H1 (cell line): ENCODE measurements at regions not wholly inside any gene's neighbourhood (a gene's known extent, or its start where the extent isn't known, plus 50 kb on each side); places are given as distances from the start of the nearest gene placed in this dataset.

Experiments
- CTCF ChIA-PET: fragments of 300-600 bp; sonication (Branson Sonifier 250); formaldehyde crosslinking; loops from one replicate; lab custom pipeline; 2021; ENCODE audit not compliant: partially characterized antibody; lab: Charles Lee
- POLR2A ChIA-PET: fragments of 300-600 bp; sonication (Branson Sonifier 250); formaldehyde crosslinking; loops from one replicate; lab custom pipeline; 2021; ENCODE audit warnings: inconsistent platforms; ENCODE audit not compliant: partially characterized antibody; lab: Charles Lee
- DNase-seq, 2 experiments: peaks; one replicate each; pipeline versions ENCODE4 v3.0.0 to v3.0.0-alpha.2; 2010 to 2022; ENCODE audit warnings: low spot score in 2 of 2, low read depth in 1 of 2, mixed read lengths in 1 of 2
- FAIRE-seq: peaks from 2 replicates; lab custom pipeline; 2011; peaks lifted over from hg19 to GRCh38; lab: Jason Lieb, UNC
- H2AFZ ChIP-seq: 2 replicates; pipeline ENCODE4 v1.8.1; 2012; ENCODE audit warnings: low read length, inconsistent platforms
- H2AK5ac ChIP-seq: 2 replicates; pipeline ENCODE4 v1.6.1; 2013; ENCODE audit warnings: low read depth, low read length
- H2BK120ac ChIP-seq: replicated peaks from 2 replicates; pipeline ENCODE3; 2013; ENCODE audit warnings: low read depth, low read length, inconsistent platforms
- H2BK12ac ChIP-seq: 2 replicates; pipeline ENCODE4 v1.6.1; 2013; ENCODE audit warnings: low read depth, low read length
- H2BK15ac ChIP-seq: 2 replicates; pipeline ENCODE4 v1.6.1; 2013; ENCODE audit warnings: low read length
- H2BK20ac ChIP-seq: 2 replicates; pipeline ENCODE4 v1.6.1; 2013; ENCODE audit warnings: low read length
- H2BK5ac ChIP-seq: 2 replicates; pipeline ENCODE4 v1.6.1; 2013; ENCODE audit warnings: low read depth, low read length
- H3K14ac ChIP-seq: 2 replicates; pipeline ENCODE4 v1.6.1; 2013; ENCODE audit warnings: inconsistent platforms; ENCODE audit not compliant: insufficient read length
- H3K18ac ChIP-seq: 2 replicates; pipeline ENCODE4 v1.6.1; 2013; ENCODE audit warnings: low read length; ENCODE audit errors: extremely low read depth
- H3K23ac ChIP-seq: 2 replicates; pipeline ENCODE4 v1.6.1; 2013; ENCODE audit warnings: inconsistent platforms; ENCODE audit not compliant: insufficient read length
- H3K23me2 ChIP-seq: 2 replicates; pipeline ENCODE4 v1.6.1; 2013; ENCODE audit warnings: low read depth, low read length
- H3K27ac ChIP-seq: 2 replicates; pipeline ENCODE4 v1.6.1; 2011; ENCODE audit warnings: low read depth, low read length, inconsistent platforms
- H3K27me3 ChIP-seq, 4 experiments: replicated peaks in 1 of 4; 1 replicate in 1 of 4; 2 replicates in 3 of 4; pipeline versions ENCODE4 v1.6.1 to v1.8.1; 2011 to 2013; ENCODE audit warnings: low read length in 3 of 4, mild to moderate bottlenecking in 3 of 4, inconsistent platforms in 2 of 4, mixed read lengths in 2 of 4, moderate library complexity in 1 of 4; ENCODE audit not compliant: control insufficient read depth in 3 of 4, insufficient read depth in 3 of 4; ENCODE audit errors: extremely low read depth in 1 of 4
- H3K36me3 ChIP-seq, 4 experiments: 2 replicates each; pipeline versions ENCODE4 v1.6.1 to v1.8.1; 2011 to 2013; ENCODE audit warnings: mild to moderate bottlenecking in 4 of 4, low read length in 3 of 4, moderate library complexity in 2 of 4, control low read depth in 1 of 4, inconsistent platforms in 1 of 4; ENCODE audit not compliant: insufficient read depth in 4 of 4, control insufficient read depth in 2 of 4
- H3K4ac ChIP-seq: replicated peaks from 2 replicates; pipeline ENCODE3; 2013; ENCODE audit warnings: low read length, low read depth, mixed read lengths, inconsistent platforms; ENCODE audit not compliant: insufficient read length
- H3K4me1 ChIP-seq, 4 experiments: replicated peaks in 1 of 4; 1 replicate in 1 of 4; 2 replicates in 3 of 4; pipeline versions ENCODE4 v1.6.1 to v1.8.1; 2011 to 2013; ENCODE audit warnings: low read length in 3 of 4, inconsistent platforms in 2 of 4, mixed read lengths in 1 of 4; ENCODE audit not compliant: insufficient read depth in 4 of 4, control insufficient read depth in 3 of 4
- H3K4me2 ChIP-seq, 2 experiments: 2 replicates each; pipeline versions ENCODE4 v1.6.1 to v1.8.1; 2011 to 2013; ENCODE audit warnings: low read depth in 2 of 2, low read length in 2 of 2, control low read depth in 1 of 2, inconsistent platforms in 1 of 2, mild to moderate bottlenecking in 1 of 2; ENCODE audit not compliant: insufficient read depth in 1 of 2
- H3K4me3 ChIP-seq, 4 experiments: fragments of 200-600, 300-600 bp in 1 of 4; sonication (generic), shearing (Covaris generic), sonication (Bioruptor Twin) in 1 of 4; 2 replicates each; pipeline versions ENCODE4 v1.5.1 to v1.8.1; 2011 to 2016; ENCODE audit warnings: low read length in 4 of 4, low read depth in 3 of 4, control low read depth in 2 of 4, inconsistent platforms in 2 of 4, mild to moderate bottlenecking in 2 of 4, mixed read lengths in 1 of 4, moderate library complexity in 1 of 4; ENCODE audit not compliant: insufficient read depth in 2 of 4; ENCODE audit errors: extremely low read depth in 1 of 4
- H3K56ac ChIP-seq: replicated peaks from 2 replicates; pipeline ENCODE3; 2013; ENCODE audit warnings: low read depth, mild to moderate bottlenecking, mixed read lengths, low read length, inconsistent platforms; ENCODE audit not compliant: insufficient read length
- H3K79me1 ChIP-seq: 2 replicates; pipeline ENCODE4 v1.6.1; 2013; ENCODE audit warnings: low read depth, low read length, control low read depth
- H3K79me2 ChIP-seq, 2 experiments: 2 replicates each; pipeline versions ENCODE4 v1.6.1 to v1.8.1; 2012 to 2013; ENCODE audit warnings: low read length in 2 of 2, mild to moderate bottlenecking in 2 of 2, inconsistent platforms in 1 of 2; ENCODE audit not compliant: insufficient read depth in 2 of 2, control insufficient read depth in 1 of 2
- H3K9ac ChIP-seq, 4 experiments: replicated peaks in 1 of 4; 1 replicate in 1 of 4; 2 replicates in 3 of 4; pipeline versions ENCODE4 v1.6.1 to v1.8.1; 2011 to 2013; ENCODE audit warnings: low read depth in 3 of 4, low read length in 3 of 4, control low read depth in 2 of 4, mild to moderate bottlenecking in 2 of 4, moderate library complexity in 2 of 4, inconsistent platforms in 1 of 4; ENCODE audit errors: extremely low read depth in 1 of 4
- H3K9me3 ChIP-seq, 2 experiments: 2 replicates each; pipeline versions ENCODE4 v1.6.1 to v1.8.1; 2012 to 2013; ENCODE audit warnings: mild to moderate bottlenecking in 2 of 2, moderate library complexity in 2 of 2, control low read depth in 1 of 2, inconsistent platforms in 1 of 2, low read depth in 1 of 2, low read length in 1 of 2, mixed read lengths in 1 of 2; ENCODE audit not compliant: insufficient read depth in 2 of 2
- H4K20me1 ChIP-seq, 2 experiments: replicated peaks in 1 of 2; 2 replicates each; pipeline versions ENCODE3 to v1.8.1; 2011 to 2013; ENCODE audit warnings: inconsistent platforms in 2 of 2, low read length in 2 of 2, mild to moderate bottlenecking in 1 of 2; ENCODE audit not compliant: insufficient read depth in 2 of 2, control insufficient read depth in 1 of 2
- H4K5ac ChIP-seq: 2 replicates; pipeline ENCODE4 v1.6.1; 2013; ENCODE audit warnings: low read length, low read depth, mixed read lengths, inconsistent platforms; ENCODE audit not compliant: insufficient read length
- H4K8ac ChIP-seq: 2 replicates; pipeline ENCODE4 v1.8.0; 2013; ENCODE audit warnings: mild to moderate bottlenecking, moderate library complexity, low read length, inconsistent platforms; ENCODE audit not compliant: insufficient read depth; ENCODE audit errors: extremely low read depth
- H4K91ac ChIP-seq: replicated peaks from 2 replicates; pipeline ENCODE3; 2013; ENCODE audit warnings: low read length, mixed read lengths, inconsistent platforms; ENCODE audit not compliant: insufficient read length
- CEBPB ChIP-seq: IDR thresholded peaks from 2 replicates; pipeline ENCODE4 v1.6.1; 2012; ENCODE audit warnings: low read depth, low read length
- CHD1 ChIP-seq: IDR thresholded peaks from 2 replicates; pipeline ENCODE4 v1.6.1; 2012; ENCODE audit warnings: low read depth, low read length, improper control_type of control experiment
- CHD2 ChIP-seq: IDR thresholded peaks from 2 replicates; pipeline ENCODE4 v1.6.1; 2012; ENCODE audit warnings: low read length, improper control_type of control experiment
- CREB1 ChIP-seq: IDR thresholded peaks from 2 replicates; pipeline ENCODE4 v1.6.1; 2012; ENCODE audit warnings: inconsistent platforms
- CTBP2 ChIP-seq: IDR thresholded peaks from 2 replicates; pipeline ENCODE4 v1.7.0; 2011; ENCODE audit warnings: borderline replicate concordance, mild to moderate bottlenecking, moderate library complexity, mixed read lengths, low read length; ENCODE audit not compliant: insufficient read depth, insufficient read length
- GABPA ChIP-seq: IDR thresholded peaks from 2 replicates; pipeline ENCODE4 v1.6.1; 2011; ENCODE audit warnings: mild to moderate bottlenecking, low read length, moderate library complexity, borderline replicate concordance; ENCODE audit not compliant: insufficient read depth
- KDM1A ChIP-seq: fragments of 200-600, 300-600 bp; sonication (generic); IDR thresholded peaks from 2 replicates; pipeline ENCODE4 v1.7.1; 2016; ENCODE audit warnings: mild to moderate bottlenecking, low read length, borderline replicate concordance
- KDM4A ChIP-seq: IDR thresholded peaks from one replicate; pipeline ENCODE4 v1.7.1; 2012; ENCODE audit warnings: low read depth, mild to moderate bottlenecking, moderate library complexity, low read length, inconsistent platforms; ENCODE audit not compliant: severe bottlenecking
- KDM5A ChIP-seq: fragments of 200-600 bp; IDR thresholded peaks from 2 replicates; pipeline ENCODE4 v1.7.1; 2012; ENCODE audit warnings: mild to moderate bottlenecking, low read length, inconsistent platforms, mixed read lengths
- POLR2AphosphoS5 ChIP-seq: IDR thresholded peaks from 2 replicates; pipeline ENCODE4 v1.6.1; 2011; ENCODE audit warnings: low read depth, low read length
- RNF2 ChIP-seq: fragments of 200-900, 300-1000 bp; sonication (generic); IDR thresholded peaks from 2 replicates; pipeline ENCODE4 v1.7.1; 2016; ENCODE audit warnings: borderline replicate concordance, low read depth, mild to moderate bottlenecking, antibody characterized with exemption, low read length; ENCODE audit not compliant: poor library complexity, severe bottlenecking; ENCODE audit errors: missing control alignments
- RXRA ChIP-seq: IDR thresholded peaks from 2 replicates; pipeline ENCODE4 v1.6.1; 2011; ENCODE audit warnings: low read depth, mild to moderate bottlenecking, low read length, moderate library complexity; ENCODE audit not compliant: insufficient read depth
- SIRT6 ChIP-seq: IDR thresholded peaks from one replicate; pipeline ENCODE4 v1.7.1; 2012; ENCODE audit warnings: low read length, inconsistent platforms
- TCF12 ChIP-seq: IDR thresholded peaks from 2 replicates; pipeline ENCODE4 v1.6.1; 2011; ENCODE audit warnings: low read depth, mild to moderate bottlenecking, low read length
- TF ChIP-seq, protein P1 (sequence below): IDR thresholded peaks from 2 replicates; pipeline ENCODE4 v1.6.1; 2011; ENCODE audit warnings: low read depth, mild to moderate bottlenecking, low read length; ENCODE audit not compliant: insufficient read depth
- TF ChIP-seq, protein P2 (sequence below): IDR thresholded peaks from 2 replicates; pipeline ENCODE4 v1.6.1; 2012; ENCODE audit warnings: inconsistent platforms

DNA sequence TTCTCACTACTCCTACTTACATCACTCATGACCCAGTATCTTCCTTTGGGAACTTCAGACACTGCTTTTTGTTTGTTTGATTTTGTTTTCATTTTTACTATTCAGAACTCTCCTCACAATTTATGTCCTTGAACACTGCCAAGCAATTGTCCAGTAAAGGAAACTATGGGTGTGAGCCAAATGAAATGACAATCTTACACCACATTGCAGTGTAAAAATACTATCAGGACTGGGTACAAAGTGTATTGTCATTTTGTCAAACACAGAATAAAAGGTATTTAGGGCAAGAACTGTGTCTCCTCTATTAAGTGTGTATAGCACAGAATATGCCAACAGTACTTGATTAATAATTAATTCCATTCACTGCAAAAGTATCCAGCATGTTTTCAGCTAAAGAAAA, 199.3 kb downstream of the ALG10B start:
- FAIRE-seq (no peak), DNase-seq (no peak)
- Histone ChIP-seq H3K4me3 (no peak overlapping the region), H2AK5ac (no peak overlapping the region), H3K79me2 (no peaks in the 10 kb centered on the region), H4K5ac (no peak overlapping the region), H2BK5ac (no peak overlapping the region), H2BK120ac (no peak overlapping the region), H3K36me3 (no peaks in the 10 kb centered on the region), H4K20me1 (no peaks in the 10 kb centered on the region), H3K9ac (no peak overlapping the region), H2BK20ac (no peak overlapping the region), H4K91ac (no peak overlapping the region), H2AFZ (no peak overlapping the region), H3K18ac (no peak overlapping the region), H3K4me1 (peaks cover 0 to 5% (median 0%) of the 10 kb centered on the region in 4 experiments; a peak in 1 of 7 replicates), H2BK12ac (no peak overlapping the region), H2BK15ac (no peak overlapping the region), H3K23me2 (no peaks in the 10 kb centered on the region), H4K8ac (no peak overlapping the region), H3K27me3 (no peaks in the 10 kb centered on the region), H3K9me3 (no peaks in the 10 kb centered on the region), H3K27ac (no peak overlapping the region), H3K4ac (no peak overlapping the region), H3K23ac (no peak overlapping the region), H3K14ac (no peak overlapping the region), H3K4me2 (no peak overlapping the region), H3K56ac (no peak overlapping the region), H3K79me1 (no peaks in the 10 kb centered on the region)
- CTCF ChIA-PET: no interaction called here
- POLR2A ChIA-PET: no interaction called here
- TF ChIP-seq KDM5A: no peak
- TF ChIP-seq, protein P1, sequence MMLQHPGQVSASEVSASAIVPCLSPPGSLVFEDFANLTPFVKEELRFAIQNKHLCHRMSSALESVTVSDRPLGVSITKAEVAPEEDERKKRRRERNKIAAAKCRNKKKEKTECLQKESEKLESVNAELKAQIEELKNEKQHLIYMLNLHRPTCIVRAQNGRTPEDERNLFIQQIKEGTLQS: no peak
- TF ChIP-seq CHD2: no peak
- no peak for TF ChIP-seq GABPA
- TF ChIP-seq RXRA: no peak
- no peak for TF ChIP-seq KDM1A
- no peak for TF ChIP-seq TCF12
- TF ChIP-seq CEBPB: no peak
- TF ChIP-seq CTBP2: no peak
- TF ChIP-seq, protein P2, sequence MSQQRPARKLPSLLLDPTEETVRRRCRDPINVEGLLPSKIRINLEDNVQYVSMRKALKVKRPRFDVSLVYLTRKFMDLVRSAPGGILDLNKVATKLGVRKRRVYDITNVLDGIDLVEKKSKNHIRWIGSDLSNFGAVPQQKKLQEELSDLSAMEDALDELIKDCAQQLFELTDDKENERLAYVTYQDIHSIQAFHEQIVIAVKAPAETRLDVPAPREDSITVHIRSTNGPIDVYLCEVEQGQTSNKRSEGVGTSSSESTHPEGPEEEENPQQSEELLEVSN: no peak
- no peak for TF ChIP-seq POLR2AphosphoS5
- no peak for TF ChIP-seq SIRT6
- no peak for TF ChIP-seq KDM4A
- TF ChIP-seq RNF2: no peak
- TF ChIP-seq CHD1: no peak
- TF ChIP-seq CREB1: no peak
